Activated CD8-positive, alpha-beta T cell treated with anti-CD3 and anti-CD28 coated beads, Interleukin-2, amount 10 ng/mL, durations not matched to agents 7 days and 5 days (primary cell): ENCODE measurements at regions not wholly inside any gene's neighbourhood (a gene's known extent, or its start where the extent isn't known, plus 50 kb on each side); places are given as distances from the start of the nearest gene placed in this dataset.
"Not testable (repeated sequence)": the region's sequence is repeated elsewhere in the genome, so short reads cannot be mapped to it uniquely, and the experiment has no call there.

Experiments
- ATAC-seq: fragments of 150-1000 bp; cut with Tn5 transposase; one replicate; pipeline ENCODE4 v1.10.0; 2021; ENCODE audit warnings: moderate library complexity
- CTCF ChIA-PET: fragments of 350-600 bp; sonication (Branson Sonifier 250); formaldehyde crosslinking; loops from one replicate; lab custom pipeline; 2021; ENCODE audit warnings: antibody characterized with exemption; lab: Charles Lee
- POLR2A ChIA-PET: fragments of 350-600 bp; sonication (Branson Sonifier 250); formaldehyde crosslinking; loops from one replicate; lab custom pipeline; 2021; ENCODE audit warnings: antibody characterized with exemption; lab: Charles Lee
- DNase-seq: peaks from one replicate; pipeline ENCODE4 v3.0.0-alpha.2; 2020
- H3K27ac Mint-ChIP-seq: one replicate; pipeline ENCODE4 v1.8.0; 2021; ENCODE audit warnings: mild to moderate bottlenecking, mixed read lengths
- H3K27me3 Mint-ChIP-seq: one replicate; pipeline ENCODE4 v1.8.0; 2021; ENCODE audit warnings: low read depth, mixed read lengths
- H3K36me3 Mint-ChIP-seq: one replicate; pipeline ENCODE4 v1.8.0; 2021; ENCODE audit warnings: low read depth, mixed read lengths
- H3K4me1 Mint-ChIP-seq: one replicate; pipeline ENCODE4 v1.8.0; 2021; ENCODE audit warnings: low read depth, mixed read lengths
- H3K4me3 Mint-ChIP-seq: one replicate; pipeline ENCODE4 v1.8.0; 2021; ENCODE audit warnings: mild to moderate bottlenecking, mixed read lengths
- H3K9me3 Mint-ChIP-seq: one replicate; pipeline ENCODE4 v1.8.0; 2022; ENCODE audit warnings: mixed read lengths; ENCODE audit not compliant: insufficient read depth

GRCh38 chr6:102910701-102911139, 1517.2 kb downstream of the GRIK2 start:
- H3K9me3 Mint-ChIP-seq, H3K36me3 Mint-ChIP-seq, DNase-seq, POLR2A ChIA-PET, H3K27me3 Mint-ChIP-seq, H3K27ac Mint-ChIP-seq, H3K4me1 Mint-ChIP-seq, H3K4me3 Mint-ChIP-seq, ATAC-seq, CTCF ChIA-PET: not testable (repeated sequence)

- Mint-ChIP-seq H3K27me3 (no peaks in the 10 kb centered on the region), H3K36me3 (no peaks in the 10 kb centered on the region), H3K27ac (no peak overlapping the region), H3K4me3 (no peak overlapping the region), H3K9me3 (no peaks in the 10 kb centered on the region), H3K4me1 (no peaks in the 10 kb centered on the region)
- POLR2A ChIA-PET = no interaction called here
- DNase-seq (no peak), ATAC-seq (no peak)
- CTCF ChIA-PET = no interaction called here
These were observed 1513.7 kb downstream of the GRIK2 start for GRCh38 chr6:102907181-102907580.

DNA sequence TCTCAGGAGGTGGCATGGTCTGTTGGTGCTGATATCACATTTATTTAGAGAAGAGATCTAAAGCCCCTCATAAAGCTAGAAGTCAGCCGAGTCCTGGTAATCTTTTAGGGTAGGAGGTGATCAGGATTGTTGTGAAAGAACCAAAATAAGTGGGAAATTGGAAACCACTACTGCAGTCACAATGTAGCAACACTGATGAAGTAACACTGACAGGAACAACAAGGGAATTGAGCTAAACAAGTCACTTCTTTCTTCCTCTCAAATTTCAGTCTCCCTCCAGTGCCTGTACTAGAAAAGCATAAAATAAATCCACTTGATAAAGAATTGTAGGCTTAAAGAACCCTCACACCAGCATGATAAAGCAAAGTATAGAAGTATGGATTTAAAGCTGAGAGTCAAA, 1509.0 kb downstream of the GRIK2 start:
- no peak overlapping the region for H3K27ac Mint-ChIP-seq
- ChIA-PET POLR2A (no interaction called here), CTCF (no interaction called here)
- DNase-seq (no peak), ATAC-seq (no peak)
- no peaks in the 10 kb centered on the region for H3K27me3 Mint-ChIP-seq
- no peaks in the 10 kb centered on the region for H3K4me1 Mint-ChIP-seq
- H3K9me3 Mint-ChIP-seq = no peaks in the 10 kb centered on the region
- no peak overlapping the region for H3K4me3 Mint-ChIP-seq
- H3K36me3 Mint-ChIP-seq = no peaks in the 10 kb centered on the region

DNA sequence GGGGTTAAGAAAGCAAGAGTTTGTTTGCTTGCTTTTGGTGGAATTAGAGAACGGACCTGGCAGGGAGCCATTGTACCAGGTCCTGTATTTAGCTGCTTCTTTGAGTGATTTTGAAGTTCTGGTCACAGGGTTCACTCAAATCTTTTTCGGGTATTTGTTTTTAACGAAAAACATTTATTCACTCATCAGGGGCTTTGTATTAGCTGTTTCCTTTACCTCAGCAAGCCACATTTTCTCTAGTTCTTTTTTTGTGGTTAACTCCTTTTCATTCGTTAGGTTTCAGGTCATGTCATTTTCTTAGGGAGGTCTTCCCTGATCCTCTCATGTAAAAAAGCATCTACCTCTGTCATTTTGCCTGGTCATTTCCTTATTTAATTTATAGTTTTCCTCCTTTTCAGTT, 1502.2 kb downstream of the GRIK2 start:
- H3K4me3 Mint-ChIP-seq = no peak overlapping the region
- ATAC-seq (no peak), DNase-seq (no peak)
- POLR2A ChIA-PET = no interaction called here
- H3K27me3 Mint-ChIP-seq = no peaks in the 10 kb centered on the region
- no peak overlapping the region for H3K27ac Mint-ChIP-seq
- no peaks in the 10 kb centered on the region for H3K9me3 Mint-ChIP-seq
- H3K36me3 Mint-ChIP-seq = no peaks in the 10 kb centered on the region
- CTCF ChIA-PET = no interaction called here
- no peaks in the 10 kb centered on the region for H3K4me1 Mint-ChIP-seq

GRCh38 chr6:102885165-102885564, 1491.7 kb downstream of the GRIK2 start:
- Mint-ChIP-seq H3K9me3 (no peaks in the 10 kb centered on the region), H3K27me3 (no peaks in the 10 kb centered on the region), H3K36me3 (no peaks in the 10 kb centered on the region), H3K4me3 (no peak overlapping the region), H3K27ac (no peak overlapping the region), H3K4me1 (no peaks in the 10 kb centered on the region)
- ATAC-seq = no peak
- DNase-seq = no peak
- ChIA-PET POLR2A (no interaction called here), CTCF (no interaction called here)

DNA sequence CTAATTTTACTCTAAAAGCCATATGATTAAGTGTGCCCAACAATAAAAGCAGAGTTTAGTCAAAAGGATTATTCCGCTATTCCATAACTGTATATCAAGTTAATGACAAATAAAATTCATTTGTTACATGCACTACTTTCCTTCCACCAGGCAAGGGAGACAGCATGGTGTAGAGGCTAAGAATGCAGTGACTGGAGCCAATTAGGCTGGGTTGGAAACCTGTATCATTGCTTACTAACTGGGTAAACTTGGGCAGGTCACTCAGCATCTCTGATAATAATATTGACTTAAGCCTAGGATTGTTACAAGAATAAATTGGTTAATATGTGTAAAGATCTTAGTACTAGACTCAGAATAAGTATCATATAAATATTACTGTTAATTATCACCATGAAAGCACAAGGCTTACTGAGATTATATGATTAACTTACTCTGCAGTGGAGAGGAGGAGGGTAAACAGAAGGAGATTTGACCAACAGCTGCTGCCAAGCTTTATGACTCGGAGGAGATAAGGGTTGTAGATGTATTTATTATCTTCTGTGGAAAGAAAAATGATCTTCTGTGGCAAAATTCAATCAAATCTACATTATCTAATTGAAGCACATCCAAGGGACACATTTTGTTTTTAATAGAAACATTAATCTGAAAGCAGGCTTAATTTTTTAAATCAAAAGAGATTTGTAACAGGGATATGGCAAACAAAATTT, 1459.9 kb downstream of the GRIK2 start:
- Mint-ChIP-seq H3K27ac (no peak overlapping the region), H3K4me3 (no peak overlapping the region), H3K4me1 (no peaks in the 10 kb centered on the region), H3K27me3 (no peaks in the 10 kb centered on the region), H3K36me3 (no peaks in the 10 kb centered on the region), H3K9me3 (no peaks in the 10 kb centered on the region)
- POLR2A ChIA-PET = no interaction called here
- ATAC-seq = no peak
- DNase-seq = no peak
- CTCF ChIA-PET = no interaction called here

GRCh38 chr6:102848796-102849195, 1455.3 kb downstream of the GRIK2 start:
- H3K36me3 Mint-ChIP-seq = no peaks in the 10 kb centered on the region

DNA sequence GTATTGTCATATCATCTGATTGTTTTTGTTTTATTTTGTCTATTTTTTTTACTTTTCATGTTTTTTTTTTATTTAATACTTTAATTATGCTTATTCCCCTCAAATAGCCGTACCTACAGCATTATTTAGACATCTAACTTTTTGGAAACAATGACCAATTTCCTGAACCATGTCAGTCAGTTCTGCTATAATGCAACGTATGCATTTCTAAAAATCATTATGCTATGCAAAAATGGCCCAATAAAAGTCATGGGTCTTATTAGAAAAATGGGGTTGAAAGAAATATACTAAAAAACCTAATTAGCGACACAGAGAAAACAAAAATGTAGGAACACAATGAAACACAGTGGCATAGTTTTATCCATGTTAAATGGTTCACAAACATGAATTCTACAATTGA, 1454.7 kb downstream of the GRIK2 start:
- DNase-seq (no peak), ATAC-seq (no peak)
- Mint-ChIP-seq H3K36me3 (no peaks in the 10 kb centered on the region), H3K4me1 (no peaks in the 10 kb centered on the region), H3K27ac (no peak overlapping the region), H3K27me3 (no peaks in the 10 kb centered on the region), H3K4me3 (no peak overlapping the region), H3K9me3 (no peaks in the 10 kb centered on the region)
- ChIA-PET POLR2A (no interaction called here), CTCF (no interaction called here)

More at GRCh38 chr6:102848796-102849195, 1455.3 kb downstream of the GRIK2 start:
- ChIA-PET POLR2A (no interaction called here), CTCF (no interaction called here)
- DNase-seq (no peak), ATAC-seq (no peak)
- no peak overlapping the region for H3K4me3 Mint-ChIP-seq
- H3K9me3 Mint-ChIP-seq = no peaks in the 10 kb centered on the region
- H3K4me1 Mint-ChIP-seq = no peaks in the 10 kb centered on the region
- no peak overlapping the region for H3K27ac Mint-ChIP-seq
- no peaks in the 10 kb centered on the region for H3K27me3 Mint-ChIP-seq

DNA sequence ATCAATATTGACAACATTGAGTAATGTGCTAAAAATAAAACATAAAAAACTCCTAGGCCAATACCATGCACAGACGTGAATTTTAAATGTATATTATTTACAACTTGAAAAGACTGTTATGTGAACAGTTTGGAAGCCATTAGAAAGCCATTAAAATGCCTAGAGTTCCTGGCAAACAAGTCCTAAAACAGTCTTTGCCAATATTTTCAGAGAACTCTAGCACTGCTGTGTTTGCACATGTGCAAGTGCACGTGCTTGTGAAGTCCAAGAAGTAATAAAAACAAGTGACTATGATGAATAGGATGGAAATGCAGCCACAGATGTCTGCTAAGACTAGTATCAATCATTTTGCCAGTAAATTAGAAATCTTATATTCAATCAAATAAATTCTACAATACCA, 1447.6 kb downstream of the GRIK2 start:
- no peak overlapping the region for H3K4me3 Mint-ChIP-seq
- ChIA-PET CTCF (no interaction called here), POLR2A (no interaction called here)
- DNase-seq (no peak), ATAC-seq (no peak)
- no peak overlapping the region for H3K27ac Mint-ChIP-seq
- no peaks in the 10 kb centered on the region for H3K9me3 Mint-ChIP-seq
- no peaks in the 10 kb centered on the region for H3K4me1 Mint-ChIP-seq
- H3K27me3 Mint-ChIP-seq = no peaks in the 10 kb centered on the region
- H3K36me3 Mint-ChIP-seq = no peaks in the 10 kb centered on the region

GRCh38 chr6:102832021-102832420, 1438.5 kb downstream of the GRIK2 start:
- Mint-ChIP-seq H3K27ac (no peak overlapping the region), H3K9me3 (no peaks in the 10 kb centered on the region), H3K36me3 (no peaks in the 10 kb centered on the region), H3K4me3 (no peak overlapping the region), H3K27me3 (no peaks in the 10 kb centered on the region), H3K4me1 (no peaks in the 10 kb centered on the region)
- DNase-seq = no peak
- ChIA-PET CTCF (no interaction called here), POLR2A (no interaction called here)
- no peak for ATAC-seq

DNA sequence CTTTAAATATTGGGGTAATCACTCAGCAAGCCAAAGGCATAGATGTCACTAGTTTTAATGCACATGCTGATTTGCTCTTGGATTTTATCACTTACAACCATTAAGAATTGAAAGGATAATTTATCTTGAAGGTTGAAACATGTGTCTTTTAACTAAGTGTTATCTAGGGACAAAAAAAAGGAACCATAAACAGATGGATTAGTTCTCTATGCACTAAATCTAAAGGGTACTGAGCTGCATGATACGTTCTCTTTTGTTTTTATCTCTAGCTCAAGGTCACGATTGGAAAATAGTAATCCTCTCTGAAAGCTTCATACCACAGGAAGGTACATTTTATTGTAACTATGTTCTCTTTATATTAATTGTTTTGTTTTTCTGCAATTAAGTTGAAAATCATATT, 1426.6 kb downstream of the GRIK2 start:
- Mint-ChIP-seq H3K27ac (no peak overlapping the region), H3K9me3 (no peaks in the 10 kb centered on the region)

GRCh38 chr6:102815207-102815606, 1421.7 kb downstream of the GRIK2 start:
- Mint-ChIP-seq H3K27ac (no peak overlapping the region), H3K9me3 (no peaks in the 10 kb centered on the region), H3K4me3 (no peak overlapping the region), H3K27me3 (no peaks in the 10 kb centered on the region), H3K36me3 (no peaks in the 10 kb centered on the region), H3K4me1 (no peaks in the 10 kb centered on the region)
- ChIA-PET POLR2A (no interaction called here), CTCF (no interaction called here)
- ATAC-seq = no peak
- no peak for DNase-seq

More for the DNA sequence above, 1426.6 kb downstream of the GRIK2 start:
- ChIA-PET CTCF (no interaction called here), POLR2A (no interaction called here)
- no peak overlapping the region for H3K4me3 Mint-ChIP-seq
- H3K4me1 Mint-ChIP-seq = no peaks in the 10 kb centered on the region
- H3K36me3 Mint-ChIP-seq = no peaks in the 10 kb centered on the region
- ATAC-seq (no peak), DNase-seq (no peak)
- no peaks in the 10 kb centered on the region for H3K27me3 Mint-ChIP-seq
